OCI-LY7 (cell line): ENCODE measurements at regions not wholly inside any gene's neighbourhood (a gene's known extent, or its start where the extent isn't known, plus 50 kb on each side); places are given as distances from the start of the nearest gene placed in this dataset.
A peak's percentile ranks its signal among the peaks of the same experiment; 100 is the strongest.

Experiments used
- BruUV-seq: library from RNA; stranded (reverse); fragments of 400-500 nt; replicated peaks from 2 replicates; lab custom pipeline; 2021; lab: Mats Ljungman, UMichigan
- CTCF ChIA-PET: fragments of 300-600 bp; sonication (Branson Sonifier 250); formaldehyde crosslinking; loops from one replicate; lab custom pipeline; 2022; ENCODE audit warnings: antibody characterized with exemption; ENCODE audit not compliant: unreplicated experiment; lab: Charles Lee
- POLR2A ChIA-PET: fragments of 300-600 bp; sonication (Branson Sonifier 250); formaldehyde crosslinking; loops from one replicate; lab custom pipeline; 2022; ENCODE audit warnings: antibody characterized with exemption; lab: Charles Lee
- DNase-seq: peaks from one replicate; pipeline ENCODE4 v3.0.0-alpha.2; 2015; ENCODE audit warnings: low spot score
- H2AFZ ChIP-seq: fragments of 200-600 bp; sonication (generic), shearing (Covaris generic); 2 replicates; pipeline ENCODE4 v1.6.1; 2014; ENCODE audit warnings: mild to moderate bottlenecking, antibody characterized with exemption, low read length, moderate library complexity
- H3K27ac ChIP-seq: fragments of 200-600 bp; sonication (generic); 2 replicates; pipeline ENCODE4 v1.5.1; 2014; ENCODE audit warnings: mixed run types, low read depth, mild to moderate bottlenecking, moderate library complexity, low read length, inconsistent platforms; ENCODE audit not compliant: poor library complexity, severe bottlenecking
- H3K36me3 ChIP-seq: fragments of 200-600 bp; sonication (generic); 2 replicates; pipeline ENCODE4 v1.6.1; 2014; ENCODE audit warnings: mild to moderate bottlenecking, antibody characterized with exemption, low read length, moderate library complexity, mixed read lengths; ENCODE audit not compliant: insufficient read depth
- H3K4me1 ChIP-seq: fragments of 200-600 bp; sonication (generic); 2 replicates; pipeline ENCODE4 v1.5.1; 2014; ENCODE audit warnings: mild to moderate bottlenecking, low read length; ENCODE audit not compliant: insufficient read depth, poor library complexity, severe bottlenecking
- H3K4me2 ChIP-seq: fragments of 200-600 bp; sonication (generic); 2 replicates; pipeline ENCODE4 v1.6.1; 2014; ENCODE audit warnings: mild to moderate bottlenecking, low read length
- H3K4me3 ChIP-seq: fragments of 200-600 bp; sonication (generic); 2 replicates; pipeline ENCODE4 v1.5.1; 2014; ENCODE audit warnings: mild to moderate bottlenecking, low read depth, low read length; ENCODE audit not compliant: poor library complexity, severe bottlenecking
- H3K79me2 ChIP-seq: fragments of 200-600 bp; sonication (generic); 2 replicates; pipeline ENCODE4 v1.6.1; 2016; ENCODE audit warnings: low read depth, mild to moderate bottlenecking, low read length, moderate library complexity, mixed read lengths; ENCODE audit not compliant: insufficient read depth
- H3K9me2 ChIP-seq: fragments of 200-600 bp; sonication (generic); 2 replicates; pipeline ENCODE4 v1.6.1; 2016; ENCODE audit warnings: mild to moderate bottlenecking, low read length, mixed read lengths; ENCODE audit not compliant: insufficient read depth
- H3K9me3 ChIP-seq: fragments of 200-600 bp; sonication (generic); 2 replicates; pipeline ENCODE4 v1.6.1; 2014; ENCODE audit warnings: mild to moderate bottlenecking, mixed run types, low read length, mixed read lengths
- H4K20me1 ChIP-seq: fragments of 200-600 bp; sonication (generic); 2 replicates; pipeline ENCODE4 v1.6.1; 2014; ENCODE audit warnings: mild to moderate bottlenecking, antibody characterized with exemption, low read length, moderate library complexity, mixed read lengths; ENCODE audit not compliant: insufficient read depth
- EZH2phosphoT487 ChIP-seq: fragments of 200-600 bp; sonication (generic); IDR thresholded peaks from 2 replicates; pipeline ENCODE4 v1.6.1; 2018; ENCODE audit warnings: low read depth, borderline replicate concordance, mild to moderate bottlenecking, mixed run types, antibody characterized with exemption, low read length, moderate library complexity, mixed read lengths
- intact Hi-C: fragments of 100-400 bp; cut with micrococcal nuclease; formaldehyde crosslinking; loops from one replicate; pipeline ENCODE4 v1.10.0; 2022; ENCODE audit not compliant: unreplicated experiment
- TF ChIP-seq, protein P1 (sequence below): fragments of 200-600 bp; sonication (generic); conservative IDR thresholded peaks from 2 replicates; pipeline ENCODE4 v1.5.1; 2014; ENCODE audit warnings: mild to moderate bottlenecking, antibody characterized with exemption, low read length, moderate library complexity, mixed read lengths

DNA sequence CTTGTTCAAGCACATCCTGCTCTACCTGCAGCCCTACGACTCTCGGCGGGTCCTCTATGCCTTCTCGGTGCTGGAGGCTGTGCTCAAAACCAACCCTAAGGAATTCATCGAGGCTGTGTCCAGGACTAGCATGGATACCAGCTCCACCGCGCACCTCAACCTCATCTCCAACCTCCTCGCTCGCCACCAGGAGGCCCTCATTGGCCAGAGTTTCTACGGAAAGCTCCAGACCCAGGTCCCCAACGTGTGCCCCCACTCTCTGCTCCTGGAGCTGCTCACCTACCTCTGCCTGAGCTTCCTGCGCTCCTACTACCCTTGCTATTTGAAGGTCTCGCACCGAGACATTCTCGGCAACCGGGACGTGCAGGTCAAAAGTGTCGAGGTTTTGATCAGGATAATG is 74.3 kb upstream of the MORC3 start:
- intact Hi-C loops: no loop called here
- Histone ChIP-seq H3K27ac (no peak overlapping the region), H3K36me3 (no peaks in the 10 kb centered on the region), H2AFZ (no peak overlapping the region), H3K9me2 (no peaks in the 10 kb centered on the region), H4K20me1 (no peaks in the 10 kb centered on the region), H3K79me2 (no peaks in the 10 kb centered on the region), H3K4me1 (no peaks in the 10 kb centered on the region), H3K4me3 (no peak overlapping the region), H3K4me2 (no peak overlapping the region), H3K9me3 (no peaks in the 10 kb centered on the region)
- BruUV-seq: no TSS peak
- ChIA-PET POLR2A (no interaction called here), CTCF (interaction anchor here (0.6 kb wide), 1 partner anchor 600 kb away, joined by 3 read pairs; no protein-coding TSS in a partner anchor)
- no peak for TF ChIP-seq EZH2phosphoT487
- TF ChIP-seq, protein P1, sequence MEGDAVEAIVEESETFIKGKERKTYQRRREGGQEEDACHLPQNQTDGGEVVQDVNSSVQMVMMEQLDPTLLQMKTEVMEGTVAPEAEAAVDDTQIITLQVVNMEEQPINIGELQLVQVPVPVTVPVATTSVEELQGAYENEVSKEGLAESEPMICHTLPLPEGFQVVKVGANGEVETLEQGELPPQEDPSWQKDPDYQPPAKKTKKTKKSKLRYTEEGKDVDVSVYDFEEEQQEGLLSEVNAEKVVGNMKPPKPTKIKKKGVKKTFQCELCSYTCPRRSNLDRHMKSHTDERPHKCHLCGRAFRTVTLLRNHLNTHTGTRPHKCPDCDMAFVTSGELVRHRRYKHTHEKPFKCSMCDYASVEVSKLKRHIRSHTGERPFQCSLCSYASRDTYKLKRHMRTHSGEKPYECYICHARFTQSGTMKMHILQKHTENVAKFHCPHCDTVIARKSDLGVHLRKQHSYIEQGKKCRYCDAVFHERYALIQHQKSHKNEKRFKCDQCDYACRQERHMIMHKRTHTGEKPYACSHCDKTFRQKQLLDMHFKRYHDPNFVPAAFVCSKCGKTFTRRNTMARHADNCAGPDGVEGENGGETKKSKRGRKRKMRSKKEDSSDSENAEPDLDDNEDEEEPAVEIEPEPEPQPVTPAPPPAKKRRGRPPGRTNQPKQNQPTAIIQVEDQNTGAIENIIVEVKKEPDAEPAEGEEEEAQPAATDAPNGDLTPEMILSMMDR: 0 out of 2 replicates have a peak, but pooled peaks have one; percentile 17
- no peak for DNase-seq

DNA sequence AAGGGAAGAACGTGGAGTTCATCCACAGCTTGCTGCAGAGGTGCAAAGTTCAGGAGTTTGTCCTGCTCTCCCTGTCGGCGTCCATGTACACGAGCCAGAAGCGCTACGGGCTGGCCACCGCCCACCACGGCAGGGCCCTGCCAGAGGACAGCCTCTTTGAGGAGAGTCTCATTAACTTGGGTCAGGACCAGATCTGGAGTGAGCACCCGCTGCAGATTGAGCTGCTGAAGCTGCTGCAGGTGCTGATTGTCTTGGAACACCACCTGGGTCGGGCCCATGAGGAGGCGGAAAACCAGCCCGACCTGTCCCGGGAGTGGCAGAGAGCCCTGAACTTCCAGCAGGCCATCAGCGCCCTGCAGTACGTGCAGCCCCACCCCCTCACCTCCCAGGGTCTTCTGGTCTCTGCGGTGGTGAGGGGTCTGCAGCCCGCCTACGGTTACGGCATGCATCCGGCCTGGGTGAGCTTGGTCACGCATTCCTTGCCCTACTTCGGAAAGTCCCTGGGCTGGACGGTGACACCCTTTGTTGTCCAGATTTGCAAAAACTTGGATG is 73.8 kb upstream of the MORC3 start:
- Histone ChIP-seq H4K20me1 (no peaks in the 10 kb centered on the region), H3K9me2 (no peaks in the 10 kb centered on the region), H3K79me2 (no peaks in the 10 kb centered on the region), H3K9me3 (no peaks in the 10 kb centered on the region), H3K36me3 (no peaks in the 10 kb centered on the region), H3K27ac (no peak overlapping the region), H3K4me2 (no peak overlapping the region), H2AFZ (no peak overlapping the region), H3K4me3 (no peak overlapping the region), H3K4me1 (no peaks in the 10 kb centered on the region)
- BruUV-seq: no TSS peak
- TF ChIP-seq, protein P1: no peak
- DNase-seq: no peak
- POLR2A ChIA-PET: interaction anchor here (0.5 to 0.6 kb wide), 3 partner anchors 9 to 1264 kb away, joined by 3 read pairs; no protein-coding TSS in a partner anchor
- CTCF ChIA-PET: interaction anchor here (0.6 kb wide), 1 partner anchor 599 kb away, joined by 3 read pairs; no protein-coding TSS in a partner anchor
- intact Hi-C loops: no loop called here

DNA sequence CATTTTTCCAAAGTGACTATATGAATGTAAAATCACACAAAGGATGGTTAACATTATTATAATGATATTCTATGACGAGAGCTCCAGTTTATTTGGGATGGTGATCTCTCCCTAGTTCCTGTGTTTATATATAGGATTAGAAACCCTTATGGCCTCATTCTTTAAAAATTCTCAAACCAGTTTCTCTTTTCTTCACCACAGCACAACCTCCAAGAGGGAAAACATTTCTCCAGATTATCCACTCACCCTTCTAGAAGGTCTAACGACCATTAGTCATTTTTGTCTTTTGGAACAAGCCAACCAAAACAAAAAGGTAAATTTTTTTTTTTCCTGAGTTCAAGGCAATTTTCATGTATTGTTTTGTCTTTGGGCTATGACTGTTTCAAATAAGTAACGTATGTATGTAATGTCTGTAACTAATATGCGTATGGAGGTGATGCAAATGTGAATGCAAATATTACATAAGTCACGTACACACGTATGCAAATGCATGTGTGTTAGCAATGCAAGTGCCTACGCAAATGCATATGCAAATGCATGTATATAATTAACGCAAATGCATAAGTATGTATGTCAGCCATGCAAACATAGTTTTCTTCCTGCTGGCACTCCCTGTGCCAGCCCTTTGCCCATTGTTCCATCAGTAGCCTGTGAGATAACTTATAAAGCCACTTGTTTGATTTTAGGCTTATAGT is 72.5 kb upstream of the MORC3 start:
- ChIA-PET CTCF (interaction anchor here (0.5 kb wide), 1 partner anchor 72 kb away, joined by 3 read pairs; no protein-coding TSS in a partner anchor), POLR2A (interaction anchor here (0.5 to 0.9 kb wide), 2 partner anchors 74 to 109 kb away, joined by 3 to 4 read pairs; no protein-coding TSS in a partner anchor)
- Histone ChIP-seq H3K27ac (no peak overlapping the region), H3K4me2 (no peak overlapping the region), H3K36me3 (no peaks in the 10 kb centered on the region), H3K4me1 (no peaks in the 10 kb centered on the region), H3K9me3 (no peaks in the 10 kb centered on the region), H2AFZ (no peak overlapping the region), H4K20me1 (no peaks in the 10 kb centered on the region), H3K79me2 (no peaks in the 10 kb centered on the region), H3K9me2 (no peaks in the 10 kb centered on the region), H3K4me3 (no peak overlapping the region)
- TF ChIP-seq, protein P1: no peak
- no peak for TF ChIP-seq EZH2phosphoT487
- intact Hi-C loops: no loop called here
- no TSS peak for BruUV-seq
- no peak for DNase-seq
